ENCODE measurements at regions not wholly inside any gene's neighbourhood (a gene's known extent, or its start where the extent isn't known, plus 50 kb on each side); places are given as distances from the start of the nearest gene placed in this dataset.

GRCh38 chr1:36652011-36652410 is 169.3 kb upstream of the CSF3R start:
- Histone ChIP-seq H3K9me3 (ENCODE audit: control insufficient read depth in 2 of 2, low read length in 2 of 2) (no peaks in the 10 kb centered on the region), H3K4me3 (ENCODE audit: low read length in 2 of 2) (no peak overlapping the region), H3K36me3 (ENCODE audit: control insufficient read depth in 2 of 2, insufficient read depth in 2 of 2, low read length in 2 of 2) (no peaks in the 10 kb centered on the region), H3K9ac (ENCODE audit: low read depth in 1 of 2, low read length in 2 of 2) (no peak overlapping the region), H3K27me3 (ENCODE audit: control insufficient read depth in 2 of 2, insufficient read depth in 2 of 2, low read length in 2 of 2) (peaks cover 12 to 16% of the 10 kb centered on the region in 2 donors), H3K4me1 (ENCODE audit: control insufficient read depth in 2 of 2, insufficient read depth in 2 of 2, low read length in 2 of 2) (no peaks in the 10 kb centered on the region), H3K27ac (ENCODE audit: low read depth in 2 of 2, low read length in 2 of 2) (no peak overlapping the region)

- Histone ChIP-seq H3K9ac (ENCODE audit: low read depth in 1 of 2, low read length in 2 of 2) (no peak overlapping the region), H3K9me3 (ENCODE audit: control insufficient read depth in 2 of 2, low read length in 2 of 2) (no peaks in the 10 kb centered on the region), H3K36me3 (ENCODE audit: control insufficient read depth in 2 of 2, insufficient read depth in 2 of 2, low read length in 2 of 2) (no peaks in the 10 kb centered on the region), H3K27me3 (ENCODE audit: control insufficient read depth in 2 of 2, insufficient read depth in 2 of 2, low read length in 2 of 2) (peaks cover 12 to 16% of the 10 kb centered on the region in 2 donors), H3K4me1 (ENCODE audit: control insufficient read depth in 2 of 2, insufficient read depth in 2 of 2, low read length in 2 of 2) (no peaks in the 10 kb centered on the region), H3K27ac (ENCODE audit: low read depth in 2 of 2, low read length in 2 of 2) (no peak overlapping the region), H3K4me3 (ENCODE audit: low read length in 2 of 2) (no peak overlapping the region)
These were observed 168.6 kb upstream of the CSF3R start for GRCh38 chr1:36651176-36651910.

DNA sequence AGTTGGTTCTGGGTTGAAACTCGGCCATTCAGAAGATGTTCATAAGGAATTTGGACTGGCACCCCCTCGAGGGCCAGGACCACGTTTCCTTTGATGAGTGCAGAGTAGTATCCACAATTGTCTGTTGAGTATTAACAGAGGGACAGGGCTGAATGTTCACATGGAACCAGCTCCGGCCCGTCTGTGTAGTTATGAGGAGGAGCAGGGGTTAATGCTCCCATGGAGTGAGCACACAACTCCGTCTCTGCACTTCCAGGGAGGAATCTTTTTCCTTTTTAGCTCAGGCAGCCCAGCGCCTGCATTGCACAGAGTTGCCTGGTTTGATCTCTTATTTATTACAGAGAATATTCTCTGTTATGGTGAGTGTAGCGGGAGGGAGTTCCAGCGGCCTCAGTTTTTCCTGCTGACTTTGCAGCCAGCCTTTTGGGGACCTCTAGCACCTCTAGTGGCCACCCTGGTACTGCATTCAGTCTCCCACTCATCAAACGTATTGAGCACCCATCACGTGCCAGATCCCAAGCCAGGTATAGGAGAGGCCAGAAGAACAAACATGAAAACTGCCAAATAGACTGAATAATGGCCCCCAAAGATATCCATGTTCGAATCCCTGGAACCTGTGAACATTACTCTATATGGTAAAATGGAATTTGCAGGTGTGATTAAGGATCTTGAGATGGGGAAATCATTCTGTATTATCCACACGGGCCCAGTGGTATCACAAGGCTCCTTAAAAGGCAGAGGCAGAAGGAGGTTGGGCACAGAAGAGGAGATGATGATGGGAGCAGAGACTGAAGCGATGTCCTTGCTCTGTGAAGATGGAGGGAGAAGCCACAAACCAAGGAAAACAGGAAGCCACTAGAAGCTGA is 167.7 kb upstream of the CSF3R start:
- Histone ChIP-seq H3K9me3 (ENCODE audit: control insufficient read depth in 2 of 2, low read length in 2 of 2) (no peaks in the 10 kb centered on the region), H3K4me3 (ENCODE audit: low read length in 2 of 2) (no peak overlapping the region), H3K4me1 (ENCODE audit: control insufficient read depth in 2 of 2, insufficient read depth in 2 of 2, low read length in 2 of 2) (no peaks in the 10 kb centered on the region), H3K27me3 (ENCODE audit: control insufficient read depth in 2 of 2, insufficient read depth in 2 of 2, low read length in 2 of 2) (peaks cover 9 to 10% of the 10 kb centered on the region in 2 donors), H3K27ac (ENCODE audit: low read depth in 2 of 2, low read length in 2 of 2) (no peak overlapping the region), H3K9ac (ENCODE audit: low read depth in 1 of 2, low read length in 2 of 2) (no peak overlapping the region), H3K36me3 (ENCODE audit: control insufficient read depth in 2 of 2, insufficient read depth in 2 of 2, low read length in 2 of 2) (no peaks in the 10 kb centered on the region)

DNA sequence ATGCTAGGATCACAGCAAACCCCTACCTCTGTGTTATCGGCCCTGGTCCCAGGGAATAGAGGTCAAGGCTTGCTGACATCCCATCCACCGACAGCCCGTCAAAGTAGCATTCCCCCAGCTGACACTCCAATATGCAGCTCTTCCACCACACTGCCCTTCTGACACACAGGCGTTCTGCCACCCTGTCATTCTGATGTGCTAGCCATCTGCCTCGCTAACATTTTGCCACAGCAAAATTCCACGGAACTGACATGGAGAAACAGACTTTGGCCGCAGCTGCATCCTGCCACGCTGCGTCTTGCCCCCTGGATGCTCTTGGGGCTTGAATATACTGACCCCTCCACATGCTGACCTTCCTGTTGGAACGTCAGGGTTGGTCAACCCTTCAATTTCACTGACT is 163.2 kb upstream of the CSF3R start:
- Histone ChIP-seq H3K27ac (ENCODE audit: low read depth in 2 of 2, low read length in 2 of 2) (no peak overlapping the region), H3K4me3 (ENCODE audit: low read length in 2 of 2) (no peak overlapping the region), H3K36me3 (ENCODE audit: control insufficient read depth in 2 of 2, insufficient read depth in 2 of 2, low read length in 2 of 2) (no peaks in the 10 kb centered on the region), H3K9ac (ENCODE audit: low read depth in 1 of 2, low read length in 2 of 2) (no peak overlapping the region), H3K9me3 (ENCODE audit: control insufficient read depth in 2 of 2, low read length in 2 of 2) (no peaks in the 10 kb centered on the region), H3K4me1 (ENCODE audit: control insufficient read depth in 2 of 2, insufficient read depth in 2 of 2, low read length in 2 of 2) (no peaks in the 10 kb centered on the region), H3K27me3 (ENCODE audit: control insufficient read depth in 2 of 2, insufficient read depth in 2 of 2, low read length in 2 of 2) (peaks cover 5 to 12% of the 10 kb centered on the region in 2 donors)

- no peak overlapping the region for H3K27ac ChIP-seq (ENCODE audit: low read depth in 2 of 2, low read length in 2 of 2)
- no peak overlapping the region for H3K9ac ChIP-seq (ENCODE audit: low read depth in 1 of 2, low read length in 2 of 2)
- no peaks in the 10 kb centered on the region for H3K4me1 ChIP-seq (ENCODE audit: control insufficient read depth in 2 of 2, insufficient read depth in 2 of 2, low read length in 2 of 2)
- no peak overlapping the region for H3K4me3 ChIP-seq (ENCODE audit: low read length in 2 of 2)
- no peaks in the 10 kb centered on the region for H3K9me3 ChIP-seq (ENCODE audit: control insufficient read depth in 2 of 2, low read length in 2 of 2)
- H3K36me3 ChIP-seq (ENCODE audit: control insufficient read depth in 2 of 2, insufficient read depth in 2 of 2, low read length in 2 of 2) = no peaks in the 10 kb centered on the region
- peaks cover 5 to 9% of the 10 kb centered on the region in 2 donors for H3K27me3 ChIP-seq (ENCODE audit: control insufficient read depth in 2 of 2, insufficient read depth in 2 of 2, low read length in 2 of 2)
These were observed 161.8 kb upstream of the CSF3R start for GRCh38 chr1:36644556-36644955.

- H3K9ac ChIP-seq (ENCODE audit: low read depth in 1 of 2, low read length in 2 of 2) = no peak overlapping the region
- peaks cover 5% of the 10 kb centered on the region in 2 donors for H3K27me3 ChIP-seq (ENCODE audit: control insufficient read depth in 2 of 2, insufficient read depth in 2 of 2, low read length in 2 of 2)
- no peaks in the 10 kb centered on the region for H3K4me1 ChIP-seq (ENCODE audit: control insufficient read depth in 2 of 2, insufficient read depth in 2 of 2, low read length in 2 of 2)
- no peak overlapping the region for H3K4me3 ChIP-seq (ENCODE audit: low read length in 2 of 2)
- H3K9me3 ChIP-seq (ENCODE audit: control insufficient read depth in 2 of 2, low read length in 2 of 2) = no peaks in the 10 kb centered on the region
- H3K36me3 ChIP-seq (ENCODE audit: control insufficient read depth in 2 of 2, insufficient read depth in 2 of 2, low read length in 2 of 2) = no peaks in the 10 kb centered on the region
- no peak overlapping the region for H3K27ac ChIP-seq (ENCODE audit: low read depth in 2 of 2, low read length in 2 of 2)
These were observed 160.9 kb upstream of the CSF3R start for GRCh38 chr1:36643371-36644270.

DNA sequence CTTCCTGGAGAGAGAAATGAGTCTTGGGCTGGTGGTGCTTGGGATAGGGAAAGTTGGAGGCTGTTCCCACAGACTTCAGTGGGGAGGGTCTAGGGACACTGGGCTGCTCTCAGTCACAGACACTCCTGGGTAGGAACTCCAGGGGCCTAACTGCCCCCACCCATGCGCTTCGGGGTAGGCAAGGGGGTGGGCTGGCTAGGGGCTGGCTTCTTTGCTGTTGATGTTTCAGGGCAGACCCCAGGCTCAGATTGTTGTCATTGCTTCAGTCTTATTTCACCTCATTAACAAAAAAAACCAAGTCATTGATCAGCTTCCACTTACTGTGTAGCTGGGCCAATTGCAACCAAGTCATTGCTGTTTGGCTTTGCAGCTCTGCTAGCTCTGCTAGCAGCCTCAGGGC is 160.1 kb upstream of the CSF3R start:
- no peak overlapping the region for H3K27ac ChIP-seq (ENCODE audit: low read depth in 2 of 2, low read length in 2 of 2)
- H3K9me3 ChIP-seq (ENCODE audit: control insufficient read depth in 2 of 2, low read length in 2 of 2) = no peaks in the 10 kb centered on the region
- no peaks in the 10 kb centered on the region for H3K4me1 ChIP-seq (ENCODE audit: control insufficient read depth in 2 of 2, insufficient read depth in 2 of 2, low read length in 2 of 2)
- no peaks in the 10 kb centered on the region for H3K36me3 ChIP-seq (ENCODE audit: control insufficient read depth in 2 of 2, insufficient read depth in 2 of 2, low read length in 2 of 2)
- no peak overlapping the region for H3K9ac ChIP-seq (ENCODE audit: low read depth in 1 of 2, low read length in 2 of 2)
- H3K4me3 ChIP-seq (ENCODE audit: low read length in 2 of 2) = no peak overlapping the region
- H3K27me3 ChIP-seq (ENCODE audit: control insufficient read depth in 2 of 2, insufficient read depth in 2 of 2, low read length in 2 of 2) = peaks cover under 1 to 3% of the 10 kb centered on the region in 2 donors

DNA sequence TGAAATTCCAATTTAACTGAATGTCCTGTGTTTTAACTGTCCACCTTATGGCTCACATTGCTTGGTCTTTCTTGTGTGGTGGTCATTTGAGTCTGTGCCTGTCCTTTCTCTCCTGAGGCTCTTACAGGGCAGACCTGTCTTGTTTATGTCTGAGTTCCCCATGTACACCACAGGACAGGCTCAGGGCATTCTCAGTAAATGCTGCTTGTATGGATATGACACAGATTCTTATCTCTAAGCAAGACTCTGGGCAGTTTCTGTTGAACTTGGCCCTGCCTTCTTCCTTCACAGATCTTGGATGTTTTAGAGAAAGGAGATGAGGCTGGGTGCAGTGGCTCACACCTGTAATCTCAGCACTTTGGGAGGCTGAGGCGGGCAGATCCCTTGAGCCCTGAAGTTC is 159.1 kb upstream of the CSF3R start:
- Histone ChIP-seq H3K27me3 (ENCODE audit: control insufficient read depth in 2 of 2, insufficient read depth in 2 of 2, low read length in 2 of 2) (peaks cover 0 to 2% of the 10 kb centered on the region in 2 donors), H3K4me3 (ENCODE audit: low read length in 2 of 2) (no peak overlapping the region), H3K9me3 (ENCODE audit: control insufficient read depth in 2 of 2, low read length in 2 of 2) (no peaks in the 10 kb centered on the region), H3K9ac (ENCODE audit: low read depth in 1 of 2, low read length in 2 of 2) (no peak overlapping the region), H3K4me1 (ENCODE audit: control insufficient read depth in 2 of 2, insufficient read depth in 2 of 2, low read length in 2 of 2) (no peaks in the 10 kb centered on the region), H3K27ac (ENCODE audit: low read depth in 2 of 2, low read length in 2 of 2) (no peak overlapping the region), H3K36me3 (ENCODE audit: control insufficient read depth in 2 of 2, insufficient read depth in 2 of 2, low read length in 2 of 2) (no peaks in the 10 kb centered on the region)

DNA sequence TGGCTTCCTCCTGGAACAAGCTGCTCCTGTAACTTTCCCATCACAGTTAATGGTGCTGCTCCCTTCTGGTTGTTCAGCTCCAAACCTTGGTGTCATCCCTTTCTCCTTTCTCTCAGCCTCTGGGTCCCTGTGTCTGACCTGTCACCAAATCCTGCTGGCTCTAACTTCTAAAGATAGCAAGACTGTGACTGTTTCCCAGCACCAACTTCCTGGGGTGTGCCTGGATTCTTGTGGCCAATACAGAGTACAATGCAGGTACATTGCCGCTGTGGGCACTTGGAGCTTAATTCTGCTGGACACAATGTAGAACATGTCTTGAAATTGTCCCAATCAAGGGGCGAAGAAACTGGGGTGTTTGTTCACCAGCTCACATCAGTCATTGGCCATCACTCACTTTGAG is 156.7 kb upstream of the CSF3R start:
- Histone ChIP-seq H3K36me3 (ENCODE audit: control insufficient read depth in 2 of 2, insufficient read depth in 2 of 2, low read length in 2 of 2) (no peaks in the 10 kb centered on the region), H3K27me3 (ENCODE audit: control insufficient read depth in 2 of 2, insufficient read depth in 2 of 2, low read length in 2 of 2) (no peaks in the 10 kb centered on the region), H3K4me1 (ENCODE audit: control insufficient read depth in 2 of 2, insufficient read depth in 2 of 2, low read length in 2 of 2) (no peaks in the 10 kb centered on the region), H3K9ac (ENCODE audit: low read depth in 1 of 2, low read length in 2 of 2) (no peak overlapping the region), H3K4me3 (ENCODE audit: low read length in 2 of 2) (no peak overlapping the region), H3K27ac (ENCODE audit: low read depth in 2 of 2, low read length in 2 of 2) (no peak overlapping the region), H3K9me3 (ENCODE audit: control insufficient read depth in 2 of 2, low read length in 2 of 2) (no peaks in the 10 kb centered on the region)

Measured in mucosa of rectum (tissue), 2 donors.